ENCODE measurements at regions not wholly inside any gene's neighbourhood (a gene's known extent, or its start where the extent isn't known, plus 50 kb on each side); places are given as distances from the start of the nearest gene placed in this dataset.

DNA sequence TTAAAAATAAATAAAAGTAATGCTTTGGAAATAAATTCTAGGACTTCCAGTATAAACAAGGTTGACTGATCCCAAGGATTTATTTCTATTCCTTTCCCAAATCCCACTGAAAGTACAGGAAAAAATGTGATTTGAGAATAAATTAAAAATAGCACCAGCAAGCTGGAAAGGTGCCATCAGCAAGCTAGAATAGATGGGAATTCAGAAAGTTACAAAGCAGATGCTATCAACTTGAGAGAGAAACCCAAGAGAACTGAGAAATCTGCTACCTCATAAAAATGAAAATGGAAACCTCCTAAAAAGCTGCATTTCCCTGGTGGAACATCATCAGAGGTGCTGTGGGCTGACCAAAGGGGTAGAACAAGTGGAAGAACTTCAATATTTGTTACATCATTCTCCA is 148.6 kb upstream of the KCNJ3 start:
- Mint-ChIP-seq H3K27me3 (no peaks in the 10 kb centered on the region), H3K4me3 (no peak overlapping the region), H3K4me1 (no peaks in the 10 kb centered on the region), H3K27ac (no peak overlapping the region), H3K9me3 (ENCODE audit: insufficient read depth) (peaks cover 5% of the 10 kb centered on the region)
- Histone ChIP-seq H3K4me1 (ENCODE audit: control insufficient read depth in 2 of 2, insufficient read depth in 2 of 2, low read length in 2 of 2) (no peaks in the 10 kb centered on the region), H3K9me3 (ENCODE audit: control extremely low read depth in 1 of 3, control insufficient read depth in 2 of 3, insufficient read depth in 1 of 3, low read length in 2 of 3) (peaks cover 0 to 13% (median 2%) of the 10 kb centered on the region in 3 donors), H3K79me2 (ENCODE audit: control insufficient read depth, insufficient read depth, low read length) (no peaks in the 10 kb centered on the region), H3K27ac (ENCODE audit: low read length in 2 of 2) (no peak overlapping the region), H3K4me3 (ENCODE audit: control extremely low read depth in 1 of 5, extremely low read depth in 1 of 5, insufficient read depth in 1 of 5, low read depth in 2 of 5, low read length in 4 of 5) (no peak overlapping the region), H3K36me3 (replicated peaks in 1 of 2; ENCODE audit: control extremely low read depth in 1 of 2, control insufficient read depth in 1 of 2, extremely low read depth in 1 of 2, insufficient read depth in 2 of 2, low read length in 1 of 2) (no peaks in the 10 kb centered on the region), H3K9ac (ENCODE audit: low read length) (no peak overlapping the region), H3K4me2 (replicated peaks; ENCODE audit: low read depth, low read length, poor library complexity, severe bottlenecking) (no peak overlapping the region), H4K20me1 (ENCODE audit: control insufficient read depth, insufficient read depth, low read length, poor library complexity, severe bottlenecking) (no peaks in the 10 kb centered on the region), H3K27me3 (replicated peaks in 1 of 4; ENCODE audit: control extremely low read depth in 1 of 4, control insufficient read depth in 3 of 4, insufficient read depth in 4 of 4, low read length in 3 of 4) (no peaks in the 10 kb centered on the region), H2AFZ (ENCODE audit: insufficient read depth, low read depth, low read length, poor library complexity, severe bottlenecking) (no peak overlapping the region)
- DNase-seq (no peak), ATAC-seq (ENCODE audit: low read depth) (no peak)
- POLR2A ChIA-PET = no interaction called here
- intact Hi-C loops (cut with micrococcal nuclease) = no loop called here
- TF ChIP-seq, protein P1, sequence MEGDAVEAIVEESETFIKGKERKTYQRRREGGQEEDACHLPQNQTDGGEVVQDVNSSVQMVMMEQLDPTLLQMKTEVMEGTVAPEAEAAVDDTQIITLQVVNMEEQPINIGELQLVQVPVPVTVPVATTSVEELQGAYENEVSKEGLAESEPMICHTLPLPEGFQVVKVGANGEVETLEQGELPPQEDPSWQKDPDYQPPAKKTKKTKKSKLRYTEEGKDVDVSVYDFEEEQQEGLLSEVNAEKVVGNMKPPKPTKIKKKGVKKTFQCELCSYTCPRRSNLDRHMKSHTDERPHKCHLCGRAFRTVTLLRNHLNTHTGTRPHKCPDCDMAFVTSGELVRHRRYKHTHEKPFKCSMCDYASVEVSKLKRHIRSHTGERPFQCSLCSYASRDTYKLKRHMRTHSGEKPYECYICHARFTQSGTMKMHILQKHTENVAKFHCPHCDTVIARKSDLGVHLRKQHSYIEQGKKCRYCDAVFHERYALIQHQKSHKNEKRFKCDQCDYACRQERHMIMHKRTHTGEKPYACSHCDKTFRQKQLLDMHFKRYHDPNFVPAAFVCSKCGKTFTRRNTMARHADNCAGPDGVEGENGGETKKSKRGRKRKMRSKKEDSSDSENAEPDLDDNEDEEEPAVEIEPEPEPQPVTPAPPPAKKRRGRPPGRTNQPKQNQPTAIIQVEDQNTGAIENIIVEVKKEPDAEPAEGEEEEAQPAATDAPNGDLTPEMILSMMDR (IDR thresholded peaks at IDR 0.05) = no peak
- TF ChIP-seq EZH2 (IDR thresholded peaks at IDR 0.05; ENCODE audit: borderline replicate concordance, insufficient read depth, low read depth, low read length, poor library complexity, severe bottlenecking) = no peak
- CTCF ChIA-PET = no interaction called here

DNA sequence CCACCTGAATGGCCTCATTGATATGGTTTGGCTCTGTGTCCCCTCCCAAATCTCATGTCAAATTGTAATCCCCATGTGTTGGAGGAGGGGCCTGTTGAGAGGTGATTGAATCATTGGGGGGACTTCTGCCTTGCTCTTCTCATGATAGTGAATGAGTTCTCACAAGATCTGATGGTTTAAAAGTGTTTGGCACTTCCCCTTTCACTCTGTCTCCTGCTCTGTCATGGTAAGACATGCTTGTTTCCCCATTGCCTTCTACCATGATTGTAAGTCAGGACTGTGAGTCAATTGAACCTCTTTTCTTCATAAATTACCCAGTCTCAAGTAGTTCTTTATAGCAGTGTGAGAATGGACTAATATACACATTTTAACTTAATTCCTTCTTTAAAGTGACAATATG is 146.8 kb upstream of the KCNJ3 start:
- H3K4me1 Mint-ChIP-seq = no peaks in the 10 kb centered on the region
- POLR2A ChIA-PET = no interaction called here
- Histone ChIP-seq H3K4me2 (replicated peaks; ENCODE audit: low read depth, low read length, poor library complexity, severe bottlenecking) (no peak overlapping the region), H3K27me3 (replicated peaks in 1 of 4; ENCODE audit: control extremely low read depth in 1 of 4, control insufficient read depth in 3 of 4, insufficient read depth in 4 of 4, low read length in 3 of 4) (no peaks in the 10 kb centered on the region), H2AFZ (ENCODE audit: insufficient read depth, low read depth, low read length, poor library complexity, severe bottlenecking) (no peak overlapping the region), H3K27ac (ENCODE audit: low read length in 2 of 2) (no peak overlapping the region), H3K79me2 (ENCODE audit: control insufficient read depth, insufficient read depth, low read length) (no peaks in the 10 kb centered on the region), H4K20me1 (ENCODE audit: control insufficient read depth, insufficient read depth, low read length, poor library complexity, severe bottlenecking) (no peaks in the 10 kb centered on the region), H3K4me1 (ENCODE audit: control insufficient read depth in 2 of 2, insufficient read depth in 2 of 2, low read length in 2 of 2) (no peaks in the 10 kb centered on the region), H3K4me3 (ENCODE audit: control extremely low read depth in 1 of 5, extremely low read depth in 1 of 5, insufficient read depth in 1 of 5, low read depth in 2 of 5, low read length in 4 of 5) (no peak overlapping the region), H3K36me3 (replicated peaks in 1 of 2; ENCODE audit: control extremely low read depth in 1 of 2, control insufficient read depth in 1 of 2, extremely low read depth in 1 of 2, insufficient read depth in 2 of 2, low read length in 1 of 2) (no peaks in the 10 kb centered on the region), H3K9me3 (ENCODE audit: control extremely low read depth in 1 of 3, control insufficient read depth in 2 of 3, insufficient read depth in 1 of 3, low read length in 2 of 3) (peaks cover 0 to 8% (median 0%) of the 10 kb centered on the region in 3 donors), H3K9ac (ENCODE audit: low read length) (no peak overlapping the region)
- ATAC-seq (ENCODE audit: low read depth) (no peak), DNase-seq (no peak)
- intact Hi-C loops (cut with micrococcal nuclease) = no loop called here
- no peaks in the 10 kb centered on the region for H3K27me3 Mint-ChIP-seq
- no peak overlapping the region for H3K4me3 Mint-ChIP-seq
- TF ChIP-seq, protein P1 (IDR thresholded peaks at IDR 0.05) = no peak
- no peak for TF ChIP-seq EZH2 (IDR thresholded peaks at IDR 0.05; ENCODE audit: borderline replicate concordance, insufficient read depth, low read depth, low read length, poor library complexity, severe bottlenecking)
- CTCF ChIA-PET = no interaction called here
- H3K27ac Mint-ChIP-seq = no peak overlapping the region
- peaks cover 2% of the 10 kb centered on the region for H3K9me3 Mint-ChIP-seq (ENCODE audit: insufficient read depth)
